ENCODE measurements at regions not wholly inside any gene's neighbourhood (a gene's known extent, or its start where the extent isn't known, plus 50 kb on each side); places are given as distances from the start of the nearest gene placed in this dataset.
"Not testable (repeated sequence)": the region's sequence is repeated elsewhere in the genome, so short reads cannot be mapped to it uniquely, and the experiment has no call there.

DNA sequence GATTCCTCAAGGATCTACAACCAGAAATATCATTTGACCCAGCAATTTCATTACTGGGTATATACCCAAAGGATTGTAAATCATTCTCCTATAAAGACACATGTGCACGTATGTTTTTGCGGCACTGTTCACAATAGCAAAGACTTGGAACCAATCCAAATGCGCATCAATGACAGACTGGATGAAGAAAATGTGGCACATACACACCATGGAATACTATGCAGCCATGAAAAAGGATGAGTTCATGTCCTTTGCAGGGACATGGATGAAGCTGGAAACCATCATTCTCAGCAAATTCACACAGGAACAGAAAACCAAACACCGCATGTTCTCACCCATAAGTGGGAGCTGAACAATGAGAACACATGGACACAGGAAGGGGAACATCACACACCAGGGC lies 119.5 kb upstream of the SHOX start:
- TF ChIP-seq, protein P1, sequence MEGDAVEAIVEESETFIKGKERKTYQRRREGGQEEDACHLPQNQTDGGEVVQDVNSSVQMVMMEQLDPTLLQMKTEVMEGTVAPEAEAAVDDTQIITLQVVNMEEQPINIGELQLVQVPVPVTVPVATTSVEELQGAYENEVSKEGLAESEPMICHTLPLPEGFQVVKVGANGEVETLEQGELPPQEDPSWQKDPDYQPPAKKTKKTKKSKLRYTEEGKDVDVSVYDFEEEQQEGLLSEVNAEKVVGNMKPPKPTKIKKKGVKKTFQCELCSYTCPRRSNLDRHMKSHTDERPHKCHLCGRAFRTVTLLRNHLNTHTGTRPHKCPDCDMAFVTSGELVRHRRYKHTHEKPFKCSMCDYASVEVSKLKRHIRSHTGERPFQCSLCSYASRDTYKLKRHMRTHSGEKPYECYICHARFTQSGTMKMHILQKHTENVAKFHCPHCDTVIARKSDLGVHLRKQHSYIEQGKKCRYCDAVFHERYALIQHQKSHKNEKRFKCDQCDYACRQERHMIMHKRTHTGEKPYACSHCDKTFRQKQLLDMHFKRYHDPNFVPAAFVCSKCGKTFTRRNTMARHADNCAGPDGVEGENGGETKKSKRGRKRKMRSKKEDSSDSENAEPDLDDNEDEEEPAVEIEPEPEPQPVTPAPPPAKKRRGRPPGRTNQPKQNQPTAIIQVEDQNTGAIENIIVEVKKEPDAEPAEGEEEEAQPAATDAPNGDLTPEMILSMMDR (IDR thresholded peaks at IDR 0.05; ENCODE audit: insufficient read depth, low read depth, low read length): not testable (repeated sequence)
- not testable (repeated sequence) for TF ChIP-seq EZH2 (IDR thresholded peaks at IDR 0.05; ENCODE audit: insufficient read depth, low read length)

Data from astrocyte (in vitro differentiated cells and primary cell).